Tibial nerve (tissue), 4 donors: ENCODE measurements at regions not wholly inside any gene's neighbourhood (a gene's known extent, or its start where the extent isn't known, plus 50 kb on each side); places are given as distances from the start of the nearest gene placed in this dataset.

Experiments used
- EP300 ChIP-seq, 2 donors: sonication (generic); formaldehyde crosslinking; IDR thresholded peaks; one replicate each; pipeline ENCODE4 v1.6.1; 2017; ENCODE audit warnings: antibody characterized with exemption in 2 of 2, mild to moderate bottlenecking in 1 of 2
- TF ChIP-seq, protein P1 (sequence below), 5 experiments: fragments of 200-600 bp in 3 of 5; fragments of 450-650 bp in 2 of 5; sonication (generic) in 3 of 5; IDR thresholded peaks; one replicate each; pipeline ENCODE4 v1.5.1; 2016 to 2019; ENCODE audit warnings: antibody characterized with exemption in 5 of 5, mild to moderate bottlenecking in 3 of 5, moderate library complexity in 2 of 5

DNA sequence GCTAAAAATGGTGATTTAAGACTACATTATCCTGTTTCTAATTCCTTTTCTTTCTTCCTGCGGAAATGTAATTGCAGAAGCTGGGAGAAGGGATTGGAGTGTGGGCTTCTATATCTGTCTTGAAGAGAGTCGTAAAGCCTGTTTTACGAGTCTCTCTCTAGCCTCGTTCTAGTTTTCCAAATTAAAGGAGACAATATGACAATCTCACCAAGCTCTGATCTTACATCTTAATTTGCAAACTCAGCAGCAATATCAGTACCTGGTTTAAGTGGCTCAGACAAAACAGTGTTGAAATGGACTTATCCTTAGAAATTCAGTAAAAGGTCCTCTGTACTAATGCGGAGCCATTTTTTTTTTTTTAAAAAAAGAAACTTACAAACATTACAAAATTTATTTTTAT lies 349.5 kb upstream of the HAND2 start:
- TF ChIP-seq, protein P1, sequence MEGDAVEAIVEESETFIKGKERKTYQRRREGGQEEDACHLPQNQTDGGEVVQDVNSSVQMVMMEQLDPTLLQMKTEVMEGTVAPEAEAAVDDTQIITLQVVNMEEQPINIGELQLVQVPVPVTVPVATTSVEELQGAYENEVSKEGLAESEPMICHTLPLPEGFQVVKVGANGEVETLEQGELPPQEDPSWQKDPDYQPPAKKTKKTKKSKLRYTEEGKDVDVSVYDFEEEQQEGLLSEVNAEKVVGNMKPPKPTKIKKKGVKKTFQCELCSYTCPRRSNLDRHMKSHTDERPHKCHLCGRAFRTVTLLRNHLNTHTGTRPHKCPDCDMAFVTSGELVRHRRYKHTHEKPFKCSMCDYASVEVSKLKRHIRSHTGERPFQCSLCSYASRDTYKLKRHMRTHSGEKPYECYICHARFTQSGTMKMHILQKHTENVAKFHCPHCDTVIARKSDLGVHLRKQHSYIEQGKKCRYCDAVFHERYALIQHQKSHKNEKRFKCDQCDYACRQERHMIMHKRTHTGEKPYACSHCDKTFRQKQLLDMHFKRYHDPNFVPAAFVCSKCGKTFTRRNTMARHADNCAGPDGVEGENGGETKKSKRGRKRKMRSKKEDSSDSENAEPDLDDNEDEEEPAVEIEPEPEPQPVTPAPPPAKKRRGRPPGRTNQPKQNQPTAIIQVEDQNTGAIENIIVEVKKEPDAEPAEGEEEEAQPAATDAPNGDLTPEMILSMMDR (IDR thresholded peaks at IDR 0.05) = no peak
- TF ChIP-seq EP300 (IDR thresholded peaks at IDR 0.05) = no peak
